GM23338 (cell line): ENCODE measurements at regions not wholly inside any gene's neighbourhood (a gene's known extent, or its start where the extent isn't known, plus 50 kb on each side); places are given as distances from the start of the nearest gene placed in this dataset.

Experiments used
- CREB1 ChIP-seq: fragments of 250-450 bp; sonication (Bioruptor Pico); IDR thresholded peaks from 2 replicates; pipeline ENCODE4 v1.5.0; 2020; ENCODE audit warnings: low read depth, mild to moderate bottlenecking, moderate library complexity
- EZH2 ChIP-seq: fragments of 200-600 bp; sonication (generic); IDR thresholded peaks from one replicate; pipeline ENCODE4 v1.8.0; 2017; ENCODE audit warnings: antibody characterized with exemption, mild to moderate bottlenecking, low read depth; ENCODE audit not compliant: unreplicated experiment
- EZH2phosphoT487 ChIP-seq: fragments of 200-600 bp; sonication (generic); IDR thresholded peaks from one replicate; pipeline ENCODE4 v1.8.1; 2018; ENCODE audit warnings: antibody characterized with exemption; ENCODE audit not compliant: unreplicated experiment
- POLR2AphosphoS5 ChIP-seq: IDR thresholded peaks from 2 replicates; pipeline ENCODE4 v1.6.1; 2016; ENCODE audit warnings: antibody characterized with exemption, low read depth
- STAT1 ChIP-seq: IDR thresholded peaks from one replicate; pipeline ENCODE4 v1.6.1; 2016; ENCODE audit warnings: antibody characterized with exemption; ENCODE audit not compliant: unreplicated experiment
- TF ChIP-seq, protein P1 (sequence below), 2 experiments: fragments of 200-600 bp in 1 of 2; sonication (generic) in 1 of 2; conservative IDR thresholded peaks; 2 replicates each; pipeline versions ENCODE4 v1.5.1 to v1.6.1; 2016 to 2017; ENCODE audit warnings: antibody characterized with exemption in 2 of 2, low read depth in 2 of 2, mild to moderate bottlenecking in 2 of 2, moderate library complexity in 1 of 2
- TF ChIP-seq, protein P2 (sequence below): IDR thresholded peaks from one replicate; pipeline ENCODE4 v1.6.1; 2018; ENCODE audit warnings: antibody characterized with exemption; ENCODE audit not compliant: unreplicated experiment
- TF ChIP-seq, protein P3 (sequence below): IDR thresholded peaks from 2 replicates; pipeline ENCODE4 v1.6.1; 2016; ENCODE audit warnings: antibody characterized with exemption

DNA sequence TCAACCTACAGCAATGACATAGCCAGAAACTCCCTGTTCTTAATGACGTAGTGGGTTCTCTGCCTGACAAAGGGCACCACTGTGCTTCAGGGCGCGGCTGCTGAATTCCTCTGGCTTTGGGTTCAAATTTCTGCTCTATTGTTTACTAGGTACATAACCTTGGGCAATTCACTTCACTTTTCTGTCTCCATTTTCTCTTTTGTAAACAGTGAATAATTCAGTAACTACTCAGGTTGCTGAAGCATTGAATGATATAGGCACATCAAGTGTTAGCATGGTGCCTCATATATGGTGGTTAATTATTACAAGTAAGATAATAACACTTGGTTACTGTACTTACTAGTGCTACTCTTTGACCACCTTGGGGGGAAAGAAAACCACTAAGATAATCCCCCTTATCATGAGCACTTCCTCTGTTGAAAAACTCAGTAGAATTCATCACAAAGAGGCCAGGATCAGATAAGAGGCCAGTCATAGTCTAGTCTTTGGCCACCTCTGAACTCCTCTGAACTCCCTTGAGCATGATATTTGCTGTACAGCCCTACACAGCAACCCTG, 92.0 kb upstream of the AHR start:
- TF ChIP-seq, protein P1, sequence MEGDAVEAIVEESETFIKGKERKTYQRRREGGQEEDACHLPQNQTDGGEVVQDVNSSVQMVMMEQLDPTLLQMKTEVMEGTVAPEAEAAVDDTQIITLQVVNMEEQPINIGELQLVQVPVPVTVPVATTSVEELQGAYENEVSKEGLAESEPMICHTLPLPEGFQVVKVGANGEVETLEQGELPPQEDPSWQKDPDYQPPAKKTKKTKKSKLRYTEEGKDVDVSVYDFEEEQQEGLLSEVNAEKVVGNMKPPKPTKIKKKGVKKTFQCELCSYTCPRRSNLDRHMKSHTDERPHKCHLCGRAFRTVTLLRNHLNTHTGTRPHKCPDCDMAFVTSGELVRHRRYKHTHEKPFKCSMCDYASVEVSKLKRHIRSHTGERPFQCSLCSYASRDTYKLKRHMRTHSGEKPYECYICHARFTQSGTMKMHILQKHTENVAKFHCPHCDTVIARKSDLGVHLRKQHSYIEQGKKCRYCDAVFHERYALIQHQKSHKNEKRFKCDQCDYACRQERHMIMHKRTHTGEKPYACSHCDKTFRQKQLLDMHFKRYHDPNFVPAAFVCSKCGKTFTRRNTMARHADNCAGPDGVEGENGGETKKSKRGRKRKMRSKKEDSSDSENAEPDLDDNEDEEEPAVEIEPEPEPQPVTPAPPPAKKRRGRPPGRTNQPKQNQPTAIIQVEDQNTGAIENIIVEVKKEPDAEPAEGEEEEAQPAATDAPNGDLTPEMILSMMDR (conservative IDR thresholded peaks at IDR 0.05; ENCODE audit: low read depth in 2 of 2): no peak
- no peak for TF ChIP-seq POLR2AphosphoS5
- TF ChIP-seq, protein P2, sequence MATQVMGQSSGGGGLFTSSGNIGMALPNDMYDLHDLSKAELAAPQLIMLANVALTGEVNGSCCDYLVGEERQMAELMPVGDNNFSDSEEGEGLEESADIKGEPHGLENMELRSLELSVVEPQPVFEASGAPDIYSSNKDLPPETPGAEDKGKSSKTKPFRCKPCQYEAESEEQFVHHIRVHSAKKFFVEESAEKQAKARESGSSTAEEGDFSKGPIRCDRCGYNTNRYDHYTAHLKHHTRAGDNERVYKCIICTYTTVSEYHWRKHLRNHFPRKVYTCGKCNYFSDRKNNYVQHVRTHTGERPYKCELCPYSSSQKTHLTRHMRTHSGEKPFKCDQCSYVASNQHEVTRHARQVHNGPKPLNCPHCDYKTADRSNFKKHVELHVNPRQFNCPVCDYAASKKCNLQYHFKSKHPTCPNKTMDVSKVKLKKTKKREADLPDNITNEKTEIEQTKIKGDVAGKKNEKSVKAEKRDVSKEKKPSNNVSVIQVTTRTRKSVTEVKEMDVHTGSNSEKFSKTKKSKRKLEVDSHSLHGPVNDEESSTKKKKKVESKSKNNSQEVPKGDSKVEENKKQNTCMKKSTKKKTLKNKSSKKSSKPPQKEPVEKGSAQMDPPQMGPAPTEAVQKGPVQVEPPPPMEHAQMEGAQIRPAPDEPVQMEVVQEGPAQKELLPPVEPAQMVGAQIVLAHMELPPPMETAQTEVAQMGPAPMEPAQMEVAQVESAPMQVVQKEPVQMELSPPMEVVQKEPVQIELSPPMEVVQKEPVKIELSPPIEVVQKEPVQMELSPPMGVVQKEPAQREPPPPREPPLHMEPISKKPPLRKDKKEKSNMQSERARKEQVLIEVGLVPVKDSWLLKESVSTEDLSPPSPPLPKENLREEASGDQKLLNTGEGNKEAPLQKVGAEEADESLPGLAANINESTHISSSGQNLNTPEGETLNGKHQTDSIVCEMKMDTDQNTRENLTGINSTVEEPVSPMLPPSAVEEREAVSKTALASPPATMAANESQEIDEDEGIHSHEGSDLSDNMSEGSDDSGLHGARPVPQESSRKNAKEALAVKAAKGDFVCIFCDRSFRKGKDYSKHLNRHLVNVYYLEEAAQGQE: no peak
- TF ChIP-seq CREB1: no peak
- no peak for TF ChIP-seq STAT1
- TF ChIP-seq EZH2phosphoT487: no peak
- TF ChIP-seq EZH2: no peak
- TF ChIP-seq, protein P3, sequence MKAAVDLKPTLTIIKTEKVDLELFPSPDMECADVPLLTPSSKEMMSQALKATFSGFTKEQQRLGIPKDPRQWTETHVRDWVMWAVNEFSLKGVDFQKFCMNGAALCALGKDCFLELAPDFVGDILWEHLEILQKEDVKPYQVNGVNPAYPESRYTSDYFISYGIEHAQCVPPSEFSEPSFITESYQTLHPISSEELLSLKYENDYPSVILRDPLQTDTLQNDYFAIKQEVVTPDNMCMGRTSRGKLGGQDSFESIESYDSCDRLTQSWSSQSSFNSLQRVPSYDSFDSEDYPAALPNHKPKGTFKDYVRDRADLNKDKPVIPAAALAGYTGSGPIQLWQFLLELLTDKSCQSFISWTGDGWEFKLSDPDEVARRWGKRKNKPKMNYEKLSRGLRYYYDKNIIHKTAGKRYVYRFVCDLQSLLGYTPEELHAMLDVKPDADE: no peak
